ENCODE measurements at regions not wholly inside any gene's neighbourhood (a gene's known extent, or its start where the extent isn't known, plus 50 kb on each side); places are given as distances from the start of the nearest gene placed in this dataset.

- TF ChIP-seq CBX8 (IDR thresholded peaks at IDR 0.05; ENCODE audit: borderline replicate concordance, low read depth, low read length): no peak
- no peak for TF ChIP-seq MAFK (IDR thresholded peaks at IDR 0.05; ENCODE audit: low read depth, low read length)
- TF ChIP-seq SP1 (IDR thresholded peaks at IDR 0.05; ENCODE audit: low read depth, low read length): no peak
- TF ChIP-seq CEBPB (IDR thresholded peaks at IDR 0.05; ENCODE audit: low read depth, low read length): no peak
- no peak for TF ChIP-seq CTBP2 (IDR thresholded peaks at IDR 0.05; ENCODE audit: borderline replicate concordance, insufficient read depth, insufficient read length, low read length)
Observed at GRCh38 chr16:79263425-79263824, 337.1 kb downstream of the MAF start (continued).

Small RNAs in the stretch of these regions (small RNA-seq; reads per million reads assigned to genes)
- 3.1 reads per million, percentile 39 among the genes with 10 or more reads in this experiment for gene RNA5SP431 (ENCODE audit: insufficient read depth)

Measured in H1 (cell line).